ENCODE measurements at regions not wholly inside any gene's neighbourhood (a gene's known extent, or its start where the extent isn't known, plus 50 kb on each side); places are given as distances from the start of the nearest gene placed in this dataset.

GRCh38 chr10:21385996-21386585 lies 139.4 kb downstream of the SKIDA1 start:
- TF ChIP-seq POLR2A (IDR thresholded peaks at IDR 0.05; ENCODE audit: low read depth, low read length) (no peak), POU2F2 (IDR thresholded peaks at IDR 0.05; ENCODE audit: low read depth, low read length) (no peak), TAF1 (IDR thresholded peaks at IDR 0.05; ENCODE audit: low read depth, low read length) (no peak), POLR2AphosphoS5 (IDR thresholded peaks at IDR 0.05; ENCODE audit: low read depth, low read length) (no peak), PAX5 (IDR thresholded peaks at IDR 0.05; ENCODE audit: insufficient read depth, low read length, severe bottlenecking) (no peak), SPI1 (IDR thresholded peaks at IDR 0.05; ENCODE audit: low read depth, low read length) (no peak)

All from GM12891 (cell line).